ENCODE measurements at regions not wholly inside any gene's neighbourhood (a gene's known extent, or its start where the extent isn't known, plus 50 kb on each side); places are given as distances from the start of the nearest gene placed in this dataset.

- TF ChIP-seq, protein P1, sequence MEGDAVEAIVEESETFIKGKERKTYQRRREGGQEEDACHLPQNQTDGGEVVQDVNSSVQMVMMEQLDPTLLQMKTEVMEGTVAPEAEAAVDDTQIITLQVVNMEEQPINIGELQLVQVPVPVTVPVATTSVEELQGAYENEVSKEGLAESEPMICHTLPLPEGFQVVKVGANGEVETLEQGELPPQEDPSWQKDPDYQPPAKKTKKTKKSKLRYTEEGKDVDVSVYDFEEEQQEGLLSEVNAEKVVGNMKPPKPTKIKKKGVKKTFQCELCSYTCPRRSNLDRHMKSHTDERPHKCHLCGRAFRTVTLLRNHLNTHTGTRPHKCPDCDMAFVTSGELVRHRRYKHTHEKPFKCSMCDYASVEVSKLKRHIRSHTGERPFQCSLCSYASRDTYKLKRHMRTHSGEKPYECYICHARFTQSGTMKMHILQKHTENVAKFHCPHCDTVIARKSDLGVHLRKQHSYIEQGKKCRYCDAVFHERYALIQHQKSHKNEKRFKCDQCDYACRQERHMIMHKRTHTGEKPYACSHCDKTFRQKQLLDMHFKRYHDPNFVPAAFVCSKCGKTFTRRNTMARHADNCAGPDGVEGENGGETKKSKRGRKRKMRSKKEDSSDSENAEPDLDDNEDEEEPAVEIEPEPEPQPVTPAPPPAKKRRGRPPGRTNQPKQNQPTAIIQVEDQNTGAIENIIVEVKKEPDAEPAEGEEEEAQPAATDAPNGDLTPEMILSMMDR (IDR thresholded peaks at IDR 0.05): no peak
- TF ChIP-seq EZH2phosphoT487 (IDR thresholded peaks at IDR 0.05): no peak
- no peak for TF ChIP-seq EZH2 (IDR thresholded peaks at IDR 0.05)
These were observed 549.4 kb downstream of the LRRC70 start for GRCh38 chr5:63128018-63128417.
